GM12878 (cell line): ENCODE measurements at regions not wholly inside any gene's neighbourhood (a gene's known extent, or its start where the extent isn't known, plus 50 kb on each side); places are given as distances from the start of the nearest gene placed in this dataset.

ENCODE experiments used
- ATAC-seq: fragments of 200-7000 bp; cut with Tn5 transposase; 3 replicates; pipeline ENCODE4 v1.9.1; 2020; ENCODE audit warnings: mild to moderate bottlenecking, moderate library complexity
- BruUV-seq: library from RNA; stranded (reverse); fragments of 400-500 nt; replicated peaks from 2 replicates; lab custom pipeline; 2021; lab: Mats Ljungman, UMichigan
- CTCF ChIA-PET: fragments of 300-600 bp; sonication (Branson Sonifier 250); formaldehyde crosslinking; extraction: SDS; loops from one replicate; lab custom pipeline; 2021; ENCODE audit warnings: inconsistent platforms; lab: Yijun Ruan, JAX
- POLR2A ChIA-PET: fragments of 350-600 bp; formaldehyde crosslinking; extraction: SDS; loops from one replicate; lab custom pipeline; 2021; ENCODE audit warnings: inconsistent platforms; lab: Charles Lee
- RAD21 ChIA-PET: fragments of 300-600 bp; sonication (Branson Sonifier 250); formaldehyde crosslinking; loops from one replicate; lab custom pipeline; 2023; ENCODE audit warnings: antibody characterized with exemption; ENCODE audit not compliant: unreplicated experiment; lab: Charles Lee
- SMC1A ChIA-PET: fragments of 300-600 bp; sonication (Branson Sonifier 250); formaldehyde crosslinking; loops from one replicate; lab custom pipeline; 2023; ENCODE audit not compliant: unreplicated experiment, uncharacterized antibody; lab: Charles Lee
- DNase-seq: peaks from one replicate; pipeline ENCODE4 v3.0.0-alpha.2; 2011; ENCODE audit warnings: low read depth, low spot score
- FAIRE-seq: peaks from 3 replicates; lab custom pipeline; 2011; peaks lifted over from hg19 to GRCh38; lab: Jason Lieb, UNC
- H2AFZ ChIP-seq: 2 replicates; pipeline ENCODE4 v1.6.0; 2011; ENCODE audit warnings: low read depth, low read length, control low read depth; ENCODE audit not compliant: control insufficient read depth
- H3K27ac ChIP-seq: 2 replicates; pipeline ENCODE4 v1.5.1; 2011; ENCODE audit warnings: control low read depth; ENCODE audit not compliant: control insufficient read depth, insufficient read depth
- H3K27me3 ChIP-seq, 2 experiments: replicated peaks in 1 of 2; 2 replicates each; pipeline versions ENCODE4 v1.6.0 to v1.6.1; 2011; ENCODE audit warnings: low read length in 1 of 2; ENCODE audit not compliant: control insufficient read depth in 2 of 2, insufficient read depth in 2 of 2
- H3K36me3 ChIP-seq, 2 experiments: 2 replicates each; pipeline ENCODE4 v1.5.1; 2011; ENCODE audit warnings: low read length in 1 of 2; ENCODE audit not compliant: control insufficient read depth in 2 of 2, insufficient read depth in 2 of 2
- H3K4me1 ChIP-seq: 2 replicates; pipeline ENCODE4 v1.6.1; 2011; ENCODE audit warnings: mild to moderate bottlenecking, low read length, moderate library complexity, mixed read lengths; ENCODE audit not compliant: control insufficient read depth, insufficient read depth
- H3K4me2 ChIP-seq: 2 replicates; pipeline ENCODE4 v1.6.0; 2011; ENCODE audit warnings: control low read depth; ENCODE audit not compliant: control insufficient read depth, insufficient read depth
- H3K4me3 ChIP-seq: fragments of 200-600 bp; sonication (generic); 2 replicates; pipeline ENCODE4 v1.5.1; 2016
- H3K79me2 ChIP-seq: 2 replicates; pipeline ENCODE4 v1.6.0; 2011; ENCODE audit warnings: low read length; ENCODE audit not compliant: control insufficient read depth, insufficient read depth
- H3K9ac ChIP-seq: 2 replicates; pipeline ENCODE4 v1.8.0; 2011; ENCODE audit warnings: low read length, control low read depth, mixed read lengths; ENCODE audit not compliant: control insufficient read depth, insufficient read depth
- H3K9me3 ChIP-seq: replicated peaks from 3 replicates; pipeline ENCODE4 v1.5.1; 2011; ENCODE audit warnings: mild to moderate bottlenecking, low read length; ENCODE audit not compliant: control insufficient read depth, insufficient read depth
- H4K20me1 ChIP-seq: 2 replicates; pipeline ENCODE4 v1.6.0; 2011; ENCODE audit not compliant: control insufficient read depth, insufficient read depth
- CBX3 ChIP-seq: fragments of 200-600 bp; sonication (generic); IDR thresholded peaks from 2 replicates; pipeline ENCODE4 v1.6.1; 2016; ENCODE audit warnings: low read depth, borderline replicate concordance
- ESRRA ChIP-seq: IDR thresholded peaks from 2 replicates; pipeline ENCODE4 v1.6.1; 2012; ENCODE audit warnings: mild to moderate bottlenecking, low read length, improper control_type of control experiment
- ETV6 ChIP-seq, 2 experiments: fragments of 450-650 bp in 1 of 2; IDR thresholded peaks in 1 of 2; conservative IDR thresholded peaks in 1 of 2; 2 replicates each; pipeline ENCODE4 v1.6.1; 2014; ENCODE audit warnings: antibody characterized with exemption in 1 of 2, borderline replicate concordance in 1 of 2, low read depth in 1 of 2, mild to moderate bottlenecking in 1 of 2, moderate library complexity in 1 of 2
- HDAC6 ChIP-seq: fragments of 200-600 bp; sonication (generic); IDR thresholded peaks from one replicate; pipeline ENCODE4 v1.8.0; 2017; ENCODE audit warnings: antibody characterized with exemption; ENCODE audit not compliant: unreplicated experiment
- HDGF ChIP-seq: fragments of 450-650 bp; IDR thresholded peaks from 2 replicates; pipeline ENCODE4 v1.6.1; 2016; ENCODE audit warnings: antibody characterized with exemption
- MEF2A ChIP-seq: IDR thresholded peaks from 2 replicates; pipeline ENCODE4 v1.6.1; 2011; ENCODE audit warnings: low read depth, mild to moderate bottlenecking, low read length, moderate library complexity; ENCODE audit not compliant: insufficient read depth
- NFIC ChIP-seq: IDR thresholded peaks from 2 replicates; pipeline ENCODE4 v1.6.1; 2012; ENCODE audit warnings: low read depth, mild to moderate bottlenecking, inconsistent platforms, low read length, moderate library complexity
- RFX5 ChIP-seq: IDR thresholded peaks from 2 replicates; pipeline ENCODE4 v1.6.1; 2011; ENCODE audit warnings: low read depth, low read length, improper control_type of control experiment
- RUNX3 ChIP-seq: IDR thresholded peaks from 2 replicates; pipeline ENCODE4 v1.6.1; 2012; ENCODE audit warnings: low read length, inconsistent platforms
- STAT1 ChIP-seq: fragments of 450-650 bp; conservative IDR thresholded peaks from 2 replicates; pipeline ENCODE4 v1.6.1; 2014; ENCODE audit warnings: antibody characterized with exemption, mild to moderate bottlenecking
- SUZ12 ChIP-seq: fragments of 200-600 bp; sonication (generic); IDR thresholded peaks from one replicate; pipeline ENCODE4 v1.6.1; 2018; ENCODE audit warnings: antibody characterized with exemption, mild to moderate bottlenecking; ENCODE audit not compliant: unreplicated experiment
- ZNF274 ChIP-seq: IDR thresholded peaks from one replicate; pipeline ENCODE4 v1.8.0; 2011; ENCODE audit not compliant: insufficient read length, insufficient read depth
- ZNF622 ChIP-seq: fragments of 450-650 bp; IDR thresholded peaks from 2 replicates; pipeline ENCODE4 v1.6.1; 2017; ENCODE audit warnings: mild to moderate bottlenecking, inconsistent platforms
- WGBS: methylation state at CpG from one replicate; pipeline ENCODE4 v1.1.6; 2016; ENCODE audit warnings: low lambda C conversion rate; ENCODE audit not compliant: insufficient replicate concordance, insufficient coverage; ENCODE audit errors: missing lambda C conversion rate; 5-methylcytosine and 5-hydroxymethylcytosine counted together
- in situ Hi-C: fragments of 300-500 bp; cut with MboI; formaldehyde crosslinking; loops from 9 replicates; pipeline ENCODE4 v1.14.3; 2018; ENCODE audit warnings: mixed read lengths
- intact Hi-C: fragments of 100-400 bp; cut with micrococcal nuclease; formaldehyde crosslinking; loops from one replicate; pipeline ENCODE4 v1.14.2; 2022; ENCODE audit not compliant: unreplicated experiment
- TF ChIP-seq, protein P1 (sequence below): fragments of 450-650 bp; IDR thresholded peaks from 2 replicates; pipeline ENCODE4 v1.6.1; 2016; ENCODE audit warnings: mild to moderate bottlenecking, moderate library complexity, borderline replicate concordance
- TF ChIP-seq, protein P2 (sequence below): IDR thresholded peaks from 2 replicates; pipeline ENCODE4 v1.6.1; 2011; ENCODE audit warnings: mild to moderate bottlenecking, low read depth, low read length, moderate library complexity; ENCODE audit not compliant: insufficient replicate concordance

DNA sequence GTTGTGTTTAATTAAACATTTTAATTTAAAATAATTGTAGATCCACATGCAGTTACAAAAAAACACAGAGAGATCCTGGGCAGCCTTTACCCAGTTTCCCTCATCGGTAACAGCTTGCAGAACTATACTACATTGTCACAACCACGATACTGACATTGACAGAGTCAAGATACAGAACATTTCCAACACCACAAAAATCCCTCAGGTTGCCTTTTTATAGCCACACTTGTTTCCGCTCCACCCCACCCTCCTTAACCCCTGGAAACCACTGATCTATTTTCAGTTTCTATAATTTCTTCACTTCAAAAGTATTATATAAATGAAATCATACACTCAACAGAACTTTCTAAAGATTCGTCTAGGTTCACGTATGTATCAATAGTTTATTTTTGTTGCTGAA lies 458.8 kb upstream of the SOX5 start:
- ATAC-seq (no peak), FAIRE-seq (peak; percentile 54), DNase-seq (no peak)
- Histone ChIP-seq H3K9me3 (no peaks in the 10 kb centered on the region), H3K36me3 (no peaks in the 10 kb centered on the region), H3K4me2 (no peak overlapping the region), H3K4me3 (no peak overlapping the region), H3K27ac (no peak overlapping the region), H3K4me1 (no peaks in the 10 kb centered on the region)
- RAD21 ChIA-PET, result no interaction called here
- BruUV-seq, result no TSS peak
- POLR2A ChIA-PET, result no interaction called here
- 39% methylated on average over 5 of the region's 5 CpGs for WGBS
- TF ChIP-seq MEF2A (0 out of 2 replicates have a peak, but pooled peaks have one; percentile 17), STAT1 (no peak), RUNX3 (peak; percentile 58)
- TF ChIP-seq, all 136 proteins: peak for 2
- Histone ChIP-seq H3K27me3 (no peaks in the 10 kb centered on the region; a peak in 1 of 4 replicates), H3K79me2 (no peaks in the 10 kb centered on the region), H4K20me1 (no peaks in the 10 kb centered on the region), H2AFZ (no peak overlapping the region), H3K9ac (no peak overlapping the region)
- SMC1A ChIA-PET, result no interaction called here
- CTCF ChIA-PET, result no interaction called here
- intact Hi-C loops, result no loop called here
- in situ Hi-C loops, result no loop called here

DNA sequence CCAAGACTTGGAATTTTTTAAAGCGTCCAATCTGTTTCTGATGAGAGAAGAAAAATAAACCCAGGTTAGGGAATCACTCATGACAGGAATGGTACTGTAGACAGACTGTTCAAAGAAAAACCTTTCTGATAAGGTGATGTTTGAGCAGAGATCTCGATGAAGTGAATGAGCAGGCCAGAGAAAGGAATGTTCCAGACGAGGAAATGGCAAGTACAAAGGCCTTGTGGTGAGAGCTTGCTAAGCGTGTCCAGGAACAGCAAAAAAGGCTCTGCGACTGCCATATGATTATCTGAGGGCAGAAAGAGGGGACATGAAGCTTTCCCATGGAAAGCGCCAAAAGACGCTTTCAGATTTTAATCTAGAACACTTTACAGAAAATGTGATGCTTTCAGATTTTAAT lies 458.4 kb upstream of the SOX5 start:
- TF ChIP-seq ZNF622, result no peak
- no peak for TF ChIP-seq ESRRA
- TF ChIP-seq SUZ12, result no peak
- TF ChIP-seq CBX3, result no peak
- no peak for TF ChIP-seq NFIC
- TF ChIP-seq, protein P1, sequence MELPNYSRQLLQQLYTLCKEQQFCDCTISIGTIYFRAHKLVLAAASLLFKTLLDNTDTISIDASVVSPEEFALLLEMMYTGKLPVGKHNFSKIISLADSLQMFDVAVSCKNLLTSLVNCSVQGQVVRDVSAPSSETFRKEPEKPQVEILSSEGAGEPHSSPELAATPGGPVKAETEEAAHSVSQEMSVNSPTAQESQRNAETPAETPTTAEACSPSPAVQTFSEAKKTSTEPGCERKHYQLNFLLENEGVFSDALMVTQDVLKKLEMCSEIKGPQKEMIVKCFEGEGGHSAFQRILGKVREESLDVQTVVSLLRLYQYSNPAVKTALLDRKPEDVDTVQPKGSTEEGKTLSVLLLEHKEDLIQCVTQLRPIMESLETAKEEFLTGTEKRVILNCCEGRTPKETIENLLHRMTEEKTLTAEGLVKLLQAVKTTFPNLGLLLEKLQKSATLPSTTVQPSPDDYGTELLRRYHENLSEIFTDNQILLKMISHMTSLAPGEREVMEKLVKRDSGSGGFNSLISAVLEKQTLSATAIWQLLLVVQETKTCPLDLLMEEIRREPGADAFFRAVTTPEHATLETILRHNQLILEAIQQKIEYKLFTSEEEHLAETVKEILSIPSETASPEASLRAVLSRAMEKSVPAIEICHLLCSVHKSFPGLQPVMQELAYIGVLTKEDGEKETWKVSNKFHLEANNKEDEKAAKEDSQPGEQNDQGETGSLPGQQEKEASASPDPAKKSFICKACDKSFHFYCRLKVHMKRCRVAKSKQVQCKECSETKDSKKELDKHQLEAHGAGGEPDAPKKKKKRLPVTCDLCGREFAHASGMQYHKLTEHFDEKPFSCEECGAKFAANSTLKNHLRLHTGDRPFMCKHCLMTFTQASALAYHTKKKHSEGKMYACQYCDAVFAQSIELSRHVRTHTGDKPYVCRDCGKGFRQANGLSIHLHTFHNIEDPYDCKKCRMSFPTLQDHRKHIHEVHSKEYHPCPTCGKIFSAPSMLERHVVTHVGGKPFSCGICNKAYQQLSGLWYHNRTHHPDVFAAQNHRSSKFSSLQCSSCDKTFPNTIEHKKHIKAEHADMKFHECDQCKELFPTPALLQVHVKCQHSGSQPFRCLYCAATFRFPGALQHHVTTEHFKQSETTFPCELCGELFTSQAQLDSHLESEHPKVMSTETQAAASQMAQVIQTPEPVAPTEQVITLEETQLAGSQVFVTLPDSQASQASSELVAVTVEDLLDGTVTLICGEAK, result no peak
- TF ChIP-seq HDAC6, result no peak
- TF ChIP-seq, protein P2, sequence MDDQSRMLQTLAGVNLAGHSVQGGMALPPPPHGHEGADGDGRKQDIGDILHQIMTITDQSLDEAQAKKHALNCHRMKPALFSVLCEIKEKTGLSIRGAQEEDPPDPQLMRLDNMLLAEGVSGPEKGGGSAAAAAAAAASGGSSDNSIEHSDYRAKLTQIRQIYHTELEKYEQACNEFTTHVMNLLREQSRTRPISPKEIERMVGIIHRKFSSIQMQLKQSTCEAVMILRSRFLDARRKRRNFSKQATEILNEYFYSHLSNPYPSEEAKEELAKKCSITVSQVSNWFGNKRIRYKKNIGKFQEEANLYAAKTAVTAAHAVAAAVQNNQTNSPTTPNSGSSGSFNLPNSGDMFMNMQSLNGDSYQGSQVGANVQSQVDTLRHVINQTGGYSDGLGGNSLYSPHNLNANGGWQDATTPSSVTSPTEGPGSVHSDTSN, result no peak
- TF ChIP-seq HDGF, result no peak
- no peak for TF ChIP-seq ETV6 (conservative IDR thresholded peaks at IDR 0.05 in 1 of 2, IDR thresholded peaks at IDR 0.05 in 1 of 2; ENCODE audit: borderline replicate concordance in 1 of 2, low read depth in 1 of 2)
- no peak for TF ChIP-seq ZNF274
- TF ChIP-seq RFX5, result no peak
- CTCF ChIA-PET, result no interaction called here
- Histone ChIP-seq H3K79me2 (no peaks in the 10 kb centered on the region), H4K20me1 (no peaks in the 10 kb centered on the region), H3K9ac (no peak overlapping the region), H2AFZ (no peak overlapping the region), H3K4me3 (no peak overlapping the region), H3K4me2 (no peak overlapping the region), H3K9me3 (no peaks in the 10 kb centered on the region), H3K4me1 (no peaks in the 10 kb centered on the region), H3K27me3 (no peaks in the 10 kb centered on the region; a peak in 1 of 4 replicates), H3K36me3 (no peaks in the 10 kb centered on the region), H3K27ac (no peak overlapping the region)
- intact Hi-C loops, result no loop called here
- DNase-seq (no peak), FAIRE-seq (peak; percentile 44), ATAC-seq (no peak)
- POLR2A ChIA-PET, result no interaction called here
- SMC1A ChIA-PET, result no interaction called here
- RAD21 ChIA-PET, result no interaction called here
- in situ Hi-C loops, result no loop called here
- BruUV-seq, result no TSS peak
- WGBS, result 42% methylated on average over 7 of the region's 7 CpGs
